ENCODE measurements at regions not wholly inside any gene's neighbourhood (a gene's known extent, or its start where the extent isn't known, plus 50 kb on each side); places are given as distances from the start of the nearest gene placed in this dataset.

- Histone ChIP-seq H3K4me3 (replicated peaks; ENCODE audit: insufficient read depth, low read length) (no peak overlapping the region), H3K27me3 (ENCODE audit: insufficient read depth, poor library complexity, severe bottlenecking) (no peaks in the 10 kb centered on the region), H3K27ac (replicated peaks) (no peak overlapping the region)
- no peak for TF ChIP-seq CTCF (IDR thresholded peaks at IDR 0.05; ENCODE audit: insufficient read depth, low read length)
- no peak for TF ChIP-seq POLR2AphosphoS5 (IDR thresholded peaks at IDR 0.05; ENCODE audit: low read depth)
- TF ChIP-seq GABPA (IDR thresholded peaks at IDR 0.05; ENCODE audit: low read depth): no peak
- TF ChIP-seq SPI1 (IDR thresholded peaks at IDR 0.05; ENCODE audit: borderline replicate concordance, low read depth): no peak
- TF ChIP-seq, protein P1, sequence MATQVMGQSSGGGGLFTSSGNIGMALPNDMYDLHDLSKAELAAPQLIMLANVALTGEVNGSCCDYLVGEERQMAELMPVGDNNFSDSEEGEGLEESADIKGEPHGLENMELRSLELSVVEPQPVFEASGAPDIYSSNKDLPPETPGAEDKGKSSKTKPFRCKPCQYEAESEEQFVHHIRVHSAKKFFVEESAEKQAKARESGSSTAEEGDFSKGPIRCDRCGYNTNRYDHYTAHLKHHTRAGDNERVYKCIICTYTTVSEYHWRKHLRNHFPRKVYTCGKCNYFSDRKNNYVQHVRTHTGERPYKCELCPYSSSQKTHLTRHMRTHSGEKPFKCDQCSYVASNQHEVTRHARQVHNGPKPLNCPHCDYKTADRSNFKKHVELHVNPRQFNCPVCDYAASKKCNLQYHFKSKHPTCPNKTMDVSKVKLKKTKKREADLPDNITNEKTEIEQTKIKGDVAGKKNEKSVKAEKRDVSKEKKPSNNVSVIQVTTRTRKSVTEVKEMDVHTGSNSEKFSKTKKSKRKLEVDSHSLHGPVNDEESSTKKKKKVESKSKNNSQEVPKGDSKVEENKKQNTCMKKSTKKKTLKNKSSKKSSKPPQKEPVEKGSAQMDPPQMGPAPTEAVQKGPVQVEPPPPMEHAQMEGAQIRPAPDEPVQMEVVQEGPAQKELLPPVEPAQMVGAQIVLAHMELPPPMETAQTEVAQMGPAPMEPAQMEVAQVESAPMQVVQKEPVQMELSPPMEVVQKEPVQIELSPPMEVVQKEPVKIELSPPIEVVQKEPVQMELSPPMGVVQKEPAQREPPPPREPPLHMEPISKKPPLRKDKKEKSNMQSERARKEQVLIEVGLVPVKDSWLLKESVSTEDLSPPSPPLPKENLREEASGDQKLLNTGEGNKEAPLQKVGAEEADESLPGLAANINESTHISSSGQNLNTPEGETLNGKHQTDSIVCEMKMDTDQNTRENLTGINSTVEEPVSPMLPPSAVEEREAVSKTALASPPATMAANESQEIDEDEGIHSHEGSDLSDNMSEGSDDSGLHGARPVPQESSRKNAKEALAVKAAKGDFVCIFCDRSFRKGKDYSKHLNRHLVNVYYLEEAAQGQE (IDR thresholded peaks at IDR 0.05; ENCODE audit: insufficient replicate concordance, low read depth): no peak
- no peak for DNase-seq (ENCODE audit: low read depth in 1 of 2, low spot score in 1 of 2)
These were observed 724.2 kb upstream of the CDH8 start for GRCh38 chr16:62760398-62760797.

GRCh38 chr16:62755938-62756337 lies 719.7 kb upstream of the CDH8 start:
- no peak overlapping the region for H3K4me3 ChIP-seq (replicated peaks; ENCODE audit: insufficient read depth, low read length)
- H3K27me3 ChIP-seq (ENCODE audit: insufficient read depth, poor library complexity, severe bottlenecking): no peaks in the 10 kb centered on the region
- H3K27ac ChIP-seq (replicated peaks): peak overlapping the region; percentile 43
- TF ChIP-seq CTCF (IDR thresholded peaks at IDR 0.05; ENCODE audit: insufficient read depth, low read length): no peak
- TF ChIP-seq SPI1 (IDR thresholded peaks at IDR 0.05; ENCODE audit: borderline replicate concordance, low read depth): peak; percentile 96
- no peak for TF ChIP-seq POLR2AphosphoS5 (IDR thresholded peaks at IDR 0.05; ENCODE audit: low read depth)
- TF ChIP-seq GABPA (IDR thresholded peaks at IDR 0.05; ENCODE audit: low read depth): no peak
- peak; percentile 21 to 72 for DNase-seq (ENCODE audit: low read depth in 1 of 2, low spot score in 1 of 2)

DNA sequence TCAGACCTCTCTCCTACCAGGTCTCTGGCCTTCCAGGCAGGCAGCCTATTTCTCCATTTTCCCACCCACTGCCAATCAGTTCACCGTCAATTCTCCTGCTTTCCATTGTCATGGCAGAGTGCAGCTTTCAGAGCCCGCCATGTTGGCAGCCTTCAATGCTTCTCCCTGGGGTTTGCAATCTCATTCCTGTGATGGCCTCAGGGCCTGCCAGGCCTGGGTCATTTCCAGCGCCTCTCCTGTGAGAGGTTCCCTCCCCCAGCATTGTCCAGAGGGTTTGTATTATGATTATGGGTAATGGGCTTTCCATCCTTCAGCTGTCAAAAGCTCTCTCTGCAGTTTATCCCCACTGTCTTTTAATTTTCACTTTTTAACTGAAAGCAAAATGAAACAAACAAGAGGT lies 716.6 kb upstream of the CDH8 start:
- TF ChIP-seq GABPA (IDR thresholded peaks at IDR 0.05; ENCODE audit: low read depth) (no peak), SPI1 (IDR thresholded peaks at IDR 0.05; ENCODE audit: borderline replicate concordance, low read depth) (no peak), CTCF (IDR thresholded peaks at IDR 0.05; ENCODE audit: insufficient read depth, low read length) (no peak), POLR2AphosphoS5 (IDR thresholded peaks at IDR 0.05; ENCODE audit: low read depth) (no peak)
- TF ChIP-seq, protein P1 (IDR thresholded peaks at IDR 0.05; ENCODE audit: insufficient replicate concordance, low read depth): no peak
- no peak overlapping the region for H3K27ac ChIP-seq (replicated peaks)
- H3K4me3 ChIP-seq (replicated peaks; ENCODE audit: insufficient read depth, low read length): no peak overlapping the region
- no peak for DNase-seq (ENCODE audit: low read depth in 1 of 2, low spot score in 1 of 2)
- H3K27me3 ChIP-seq (ENCODE audit: insufficient read depth, poor library complexity, severe bottlenecking): no peaks in the 10 kb centered on the region

DNA sequence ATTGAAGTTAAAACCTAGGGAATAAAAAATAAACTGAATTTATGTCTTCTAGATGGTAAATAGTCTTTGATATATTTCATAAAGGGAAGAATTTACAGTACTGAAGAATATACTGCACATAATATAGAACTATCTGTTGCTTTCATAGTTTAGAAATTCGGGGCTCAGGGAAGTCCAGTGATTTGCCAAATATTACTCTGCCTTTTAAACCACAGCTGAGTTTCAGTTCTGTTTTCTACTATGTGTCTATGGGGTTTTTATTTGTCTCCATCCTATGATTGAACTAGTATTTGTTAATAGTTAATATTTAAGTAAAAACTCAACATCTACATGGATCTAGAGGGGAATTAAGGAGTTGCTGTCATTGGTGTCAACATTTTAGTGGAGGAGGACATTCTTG lies 715.0 kb upstream of the CDH8 start:
- Histone ChIP-seq H3K4me3 (replicated peaks; ENCODE audit: insufficient read depth, low read length) (no peak overlapping the region), H3K27me3 (ENCODE audit: insufficient read depth, poor library complexity, severe bottlenecking) (no peaks in the 10 kb centered on the region), H3K27ac (replicated peaks) (no peak overlapping the region)
- TF ChIP-seq, protein P1 (IDR thresholded peaks at IDR 0.05; ENCODE audit: insufficient replicate concordance, low read depth): no peak
- no peak for TF ChIP-seq POLR2AphosphoS5 (IDR thresholded peaks at IDR 0.05; ENCODE audit: low read depth)
- no peak for TF ChIP-seq SPI1 (IDR thresholded peaks at IDR 0.05; ENCODE audit: borderline replicate concordance, low read depth)
- TF ChIP-seq CTCF (IDR thresholded peaks at IDR 0.05; ENCODE audit: insufficient read depth, low read length): no peak
- no peak for TF ChIP-seq GABPA (IDR thresholded peaks at IDR 0.05; ENCODE audit: low read depth)
- no peak for DNase-seq (ENCODE audit: low read depth in 1 of 2, low spot score in 1 of 2)

Data from HL-60 (cell line).